ENCODE measurements at regions not wholly inside any gene's neighbourhood (a gene's known extent, or its start where the extent isn't known, plus 50 kb on each side); places are given as distances from the start of the nearest gene placed in this dataset.

- CTCF ChIA-PET (ENCODE audit: unreplicated experiment), result no interaction called here
- no peak overlapping the region for H2AFZ ChIP-seq (ENCODE audit: low read length)
Observed at GRCh38 chr4:117773064-117773936, 261.0 kb upstream of the NDST3 start.

GRCh38 chr4:117777721-117778120 lies 256.6 kb upstream of the NDST3 start:
- intact Hi-C loops (cut with micrococcal nuclease; ENCODE audit: unreplicated experiment), result no loop called here
- POLR2A ChIA-PET, result no interaction called here
- no peaks in the 10 kb centered on the region for H3K36me3 ChIP-seq (ENCODE audit: insufficient read depth, low read length)

More at GRCh38 chr4:117773064-117773936, 261.0 kb upstream of the NDST3 start:
- Histone ChIP-seq H3K36me3 (ENCODE audit: insufficient read depth, low read length) (no peaks in the 10 kb centered on the region), H3K4me1 (ENCODE audit: insufficient read depth, low read length, poor library complexity, severe bottlenecking) (no peaks in the 10 kb centered on the region), H3K4me3 (ENCODE audit: low read depth, low read length, poor library complexity, severe bottlenecking) (no peak overlapping the region), H4K20me1 (ENCODE audit: insufficient read depth, low read length) (no peaks in the 10 kb centered on the region), H3K9me3 (ENCODE audit: low read length) (no peaks in the 10 kb centered on the region), H3K9me2 (ENCODE audit: insufficient read depth, low read length) (no peaks in the 10 kb centered on the region), H3K4me2 (ENCODE audit: low read length) (no peak overlapping the region), H3K79me2 (ENCODE audit: insufficient read depth, low read depth, low read length) (no peaks in the 10 kb centered on the region), H3K27ac (ENCODE audit: low read depth, low read length, poor library complexity, severe bottlenecking) (no peak overlapping the region)
- intact Hi-C loops (cut with micrococcal nuclease; ENCODE audit: unreplicated experiment), result no loop called here
- POLR2A ChIA-PET, result interaction anchor here (0.6 kb wide), 1 partner anchor 12 kb away, joined by 3 read pairs; no protein-coding TSS in a partner anchor
- no peak for DNase-seq (ENCODE audit: low spot score)
- BruUV-seq (replicated peaks), result no TSS peak
- TF ChIP-seq, protein P1, sequence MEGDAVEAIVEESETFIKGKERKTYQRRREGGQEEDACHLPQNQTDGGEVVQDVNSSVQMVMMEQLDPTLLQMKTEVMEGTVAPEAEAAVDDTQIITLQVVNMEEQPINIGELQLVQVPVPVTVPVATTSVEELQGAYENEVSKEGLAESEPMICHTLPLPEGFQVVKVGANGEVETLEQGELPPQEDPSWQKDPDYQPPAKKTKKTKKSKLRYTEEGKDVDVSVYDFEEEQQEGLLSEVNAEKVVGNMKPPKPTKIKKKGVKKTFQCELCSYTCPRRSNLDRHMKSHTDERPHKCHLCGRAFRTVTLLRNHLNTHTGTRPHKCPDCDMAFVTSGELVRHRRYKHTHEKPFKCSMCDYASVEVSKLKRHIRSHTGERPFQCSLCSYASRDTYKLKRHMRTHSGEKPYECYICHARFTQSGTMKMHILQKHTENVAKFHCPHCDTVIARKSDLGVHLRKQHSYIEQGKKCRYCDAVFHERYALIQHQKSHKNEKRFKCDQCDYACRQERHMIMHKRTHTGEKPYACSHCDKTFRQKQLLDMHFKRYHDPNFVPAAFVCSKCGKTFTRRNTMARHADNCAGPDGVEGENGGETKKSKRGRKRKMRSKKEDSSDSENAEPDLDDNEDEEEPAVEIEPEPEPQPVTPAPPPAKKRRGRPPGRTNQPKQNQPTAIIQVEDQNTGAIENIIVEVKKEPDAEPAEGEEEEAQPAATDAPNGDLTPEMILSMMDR (conservative IDR thresholded peaks at IDR 0.05; ENCODE audit: low read length), result no peak
- no peak for TF ChIP-seq EZH2phosphoT487 (IDR thresholded peaks at IDR 0.05; ENCODE audit: borderline replicate concordance, low read depth, low read length)

More at GRCh38 chr4:117777721-117778120, 256.6 kb upstream of the NDST3 start:
- no peak for DNase-seq (ENCODE audit: low spot score)
- CTCF ChIA-PET (ENCODE audit: unreplicated experiment), result no interaction called here
- no peak overlapping the region for H3K27ac ChIP-seq (ENCODE audit: low read depth, low read length, poor library complexity, severe bottlenecking)
- H3K4me2 ChIP-seq (ENCODE audit: low read length), result no peak overlapping the region
- no peaks in the 10 kb centered on the region for H4K20me1 ChIP-seq (ENCODE audit: insufficient read depth, low read length)
- H2AFZ ChIP-seq (ENCODE audit: low read length), result no peak overlapping the region
- TF ChIP-seq, protein P1 (conservative IDR thresholded peaks at IDR 0.05; ENCODE audit: low read length), result no peak
- TF ChIP-seq EZH2phosphoT487 (IDR thresholded peaks at IDR 0.05; ENCODE audit: borderline replicate concordance, low read depth, low read length), result no peak
- BruUV-seq (replicated peaks), result no TSS peak
- no peaks in the 10 kb centered on the region for H3K4me1 ChIP-seq (ENCODE audit: insufficient read depth, low read length, poor library complexity, severe bottlenecking)
- H3K4me3 ChIP-seq (ENCODE audit: low read depth, low read length, poor library complexity, severe bottlenecking), result no peak overlapping the region
- no peaks in the 10 kb centered on the region for H3K9me3 ChIP-seq (ENCODE audit: low read length)
- H3K79me2 ChIP-seq (ENCODE audit: insufficient read depth, low read depth, low read length), result no peaks in the 10 kb centered on the region
- no peaks in the 10 kb centered on the region for H3K9me2 ChIP-seq (ENCODE audit: insufficient read depth, low read length)
